Stimulated activated CD8-positive, alpha-beta memory T cell treated with anti-CD3 and anti-CD28 coated beads, Interleukin-12 subunit alpha, Interleukin-12 subunit beta, amount 100 ng/mL, for 1 hour (primary cell): ENCODE measurements at regions not wholly inside any gene's neighbourhood (a gene's known extent, or its start where the extent isn't known, plus 50 kb on each side); places are given as distances from the start of the nearest gene placed in this dataset.
"Not testable (repeated sequence)": the region's sequence is repeated elsewhere in the genome, so short reads cannot be mapped to it uniquely, and the experiment has no call there.

Experiments
- DNase-seq: peaks from one replicate; pipeline ENCODE4 v3.0.0-alpha.2; 2020; ENCODE audit warnings: low read depth

GRCh38 chr2:238521002-238521401 lies 94.3 kb downstream of the ASB1 start:
- no peak for DNase-seq

- no peak for DNase-seq
These were observed 95.1 kb downstream of the ASB1 start for GRCh38 chr2:238521870-238522269.

GRCh38 chr2:238523158-238524110 lies 96.7 kb downstream of the ASB1 start:
- no peak for DNase-seq

GRCh38 chr2:238524426-238524983 lies 97.8 kb downstream of the ASB1 start:
- no peak for DNase-seq

GRCh38 chr2:238525990-238526389 lies 99.3 kb downstream of the ASB1 start:
- no peak for DNase-seq

GRCh38 chr2:238527565-238527964 lies 100.8 kb downstream of the ASB1 start:
- DNase-seq: no peak

GRCh38 chr2:238528953-238529781 lies 102.4 kb downstream of the ASB1 start:
- no peak for DNase-seq

- DNase-seq: not testable (repeated sequence)
These were observed 104.4 kb downstream of the ASB1 start for GRCh38 chr2:238531017-238531645.

GRCh38 chr2:238543732-238544131 lies 117.0 kb downstream of the ASB1 start:
- DNase-seq: not testable (repeated sequence)

GRCh38 chr2:238548902-238549462 lies 122.3 kb downstream of the ASB1 start:
- DNase-seq: no peak

- DNase-seq: no peak
These were observed 123.1 kb downstream of the ASB1 start for GRCh38 chr2:238549866-238550265.

- no peak for DNase-seq
These were observed 124.4 kb downstream of the ASB1 start for GRCh38 chr2:238551091-238551490.

- DNase-seq: no peak
These were observed 125.5 kb downstream of the ASB1 start for GRCh38 chr2:238552226-238552625.

GRCh38 chr2:238553159-238553558 lies 126.4 kb downstream of the ASB1 start:
- DNase-seq: no peak

GRCh38 chr2:238554468-238555315 lies 128.0 kb downstream of the ASB1 start:
- DNase-seq: no peak

GRCh38 chr2:238555786-238556542 lies 129.2 kb downstream of the ASB1 start:
- DNase-seq: no peak

- DNase-seq: no peak
These were observed 130.7 kb downstream of the ASB1 start for GRCh38 chr2:238557431-238557830.

- no peak for DNase-seq
These were observed 131.2 kb downstream of the ASB1 start for GRCh38 chr2:238557936-238558335.

- no peak for DNase-seq
These were observed 131.9 kb downstream of the ASB1 start for GRCh38 chr2:238558456-238559099.

GRCh38 chr2:238560234-238560633 lies 133.5 kb downstream of the ASB1 start:
- DNase-seq: no peak
